Nephron progenitor cell (in vitro differentiated cells): ENCODE measurements at regions not wholly inside any gene's neighbourhood (a gene's known extent, or its start where the extent isn't known, plus 50 kb on each side); places are given as distances from the start of the nearest gene placed in this dataset.
A peak's percentile ranks its signal among the peaks of the same experiment; 100 is the strongest.

Experiments used
- DNase-seq: peaks from one replicate; pipeline ENCODE4 v3.0.0; 2021
- H3K27ac Mint-ChIP-seq: 2 replicates; pipeline ENCODE4 v1.8.0; 2021; ENCODE audit warnings: mild to moderate bottlenecking, moderate library complexity, mixed read lengths
- H3K27me3 Mint-ChIP-seq: 2 replicates; pipeline ENCODE4 v1.8.0; 2021; ENCODE audit warnings: mild to moderate bottlenecking, low read depth, mixed read lengths; ENCODE audit not compliant: poor library complexity
- H3K36me3 Mint-ChIP-seq: 2 replicates; pipeline ENCODE4 v1.8.0; 2021; ENCODE audit warnings: low read depth, mixed read lengths
- H3K4me1 Mint-ChIP-seq: 2 replicates; pipeline ENCODE4 v1.8.0; 2021; ENCODE audit warnings: mixed read lengths
- H3K4me3 Mint-ChIP-seq: 2 replicates; pipeline ENCODE4 v1.8.0; 2021; ENCODE audit warnings: mild to moderate bottlenecking, moderate library complexity, mixed read lengths
- H3K9me3 Mint-ChIP-seq: 2 replicates; pipeline ENCODE4 v1.8.0; 2021; ENCODE audit warnings: mild to moderate bottlenecking, moderate library complexity, mixed read lengths
- TF ChIP-seq, protein P1 (sequence below): fragments of 200-600 bp; sonication (generic); IDR thresholded peaks from 2 replicates; pipeline ENCODE4 v1.5.0; 2021; ENCODE audit warnings: antibody characterized with exemption

DNA sequence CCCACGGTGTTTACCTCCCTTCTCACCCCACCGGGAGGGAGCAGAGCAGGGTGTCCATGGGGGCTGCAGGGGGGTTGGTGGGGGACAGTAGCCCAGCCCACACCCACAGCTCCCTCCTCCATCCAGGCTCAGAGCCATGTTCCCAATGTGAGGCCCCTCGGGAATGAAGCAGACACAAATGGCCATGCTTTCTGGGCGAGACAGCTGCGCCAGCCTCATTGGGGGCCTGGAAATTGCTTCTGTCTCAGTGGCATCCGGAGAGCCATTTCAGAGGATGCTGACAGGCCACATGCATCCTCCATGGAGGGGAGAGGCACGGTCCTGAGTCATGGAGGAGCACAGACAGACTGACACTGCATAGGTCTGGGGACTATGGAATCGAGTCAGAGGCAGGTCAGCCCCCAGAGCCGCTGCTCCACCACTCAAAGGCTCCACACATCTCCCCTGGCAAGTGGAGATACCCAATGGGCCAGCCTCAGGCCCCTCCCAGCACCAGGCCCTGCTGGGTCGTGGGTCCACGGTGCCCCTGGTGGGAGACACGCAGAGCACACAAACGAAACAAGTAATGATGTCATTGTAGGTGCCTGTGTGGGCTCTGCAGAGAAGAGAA, 59.6 kb upstream of the ENPP7 start:
- Mint-ChIP-seq H3K4me3 (no peak overlapping the region), H3K4me1 (peaks cover 17% of the 10 kb centered on the region), H3K27me3 (peaks cover 59% of the 10 kb centered on the region), H3K9me3 (peaks cover 32% of the 10 kb centered on the region), H3K36me3 (no peaks in the 10 kb centered on the region), H3K27ac (no peak overlapping the region)
- TF ChIP-seq, protein P1, sequence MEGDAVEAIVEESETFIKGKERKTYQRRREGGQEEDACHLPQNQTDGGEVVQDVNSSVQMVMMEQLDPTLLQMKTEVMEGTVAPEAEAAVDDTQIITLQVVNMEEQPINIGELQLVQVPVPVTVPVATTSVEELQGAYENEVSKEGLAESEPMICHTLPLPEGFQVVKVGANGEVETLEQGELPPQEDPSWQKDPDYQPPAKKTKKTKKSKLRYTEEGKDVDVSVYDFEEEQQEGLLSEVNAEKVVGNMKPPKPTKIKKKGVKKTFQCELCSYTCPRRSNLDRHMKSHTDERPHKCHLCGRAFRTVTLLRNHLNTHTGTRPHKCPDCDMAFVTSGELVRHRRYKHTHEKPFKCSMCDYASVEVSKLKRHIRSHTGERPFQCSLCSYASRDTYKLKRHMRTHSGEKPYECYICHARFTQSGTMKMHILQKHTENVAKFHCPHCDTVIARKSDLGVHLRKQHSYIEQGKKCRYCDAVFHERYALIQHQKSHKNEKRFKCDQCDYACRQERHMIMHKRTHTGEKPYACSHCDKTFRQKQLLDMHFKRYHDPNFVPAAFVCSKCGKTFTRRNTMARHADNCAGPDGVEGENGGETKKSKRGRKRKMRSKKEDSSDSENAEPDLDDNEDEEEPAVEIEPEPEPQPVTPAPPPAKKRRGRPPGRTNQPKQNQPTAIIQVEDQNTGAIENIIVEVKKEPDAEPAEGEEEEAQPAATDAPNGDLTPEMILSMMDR, result no peak
- no peak for DNase-seq

GRCh38 chr17:79670537-79671084, 59.8 kb upstream of the RBFOX3 start:
- no peak overlapping the region for H3K4me3 Mint-ChIP-seq
- H3K4me1 Mint-ChIP-seq, result peaks cover 17% of the 10 kb centered on the region
- DNase-seq, result no peak
- peaks cover 55% of the 10 kb centered on the region for H3K27me3 Mint-ChIP-seq
- no peak overlapping the region for H3K27ac Mint-ChIP-seq
- H3K9me3 Mint-ChIP-seq, result peaks cover 32% of the 10 kb centered on the region
- H3K36me3 Mint-ChIP-seq, result no peaks in the 10 kb centered on the region
- TF ChIP-seq, protein P1, result no peak

- TF ChIP-seq, protein P1, result no peak
- Mint-ChIP-seq H3K9me3 (peaks cover 26% of the 10 kb centered on the region), H3K4me1 (peaks cover 22% of the 10 kb centered on the region), H3K4me3 (no peak overlapping the region), H3K27me3 (peaks cover 54% of the 10 kb centered on the region), H3K36me3 (no peaks in the 10 kb centered on the region), H3K27ac (no peak overlapping the region)
- no peak for DNase-seq
Measured at GRCh38 chr17:79669861-79670260, 59.0 kb upstream of the RBFOX3 start.

- TF ChIP-seq, protein P1, result no peak
- peaks cover 50% of the 10 kb centered on the region for H3K27me3 Mint-ChIP-seq
- no peak overlapping the region for H3K4me3 Mint-ChIP-seq
- no peaks in the 10 kb centered on the region for H3K36me3 Mint-ChIP-seq
- H3K27ac Mint-ChIP-seq, result peak overlapping the region; percentile 45
- H3K9me3 Mint-ChIP-seq, result peaks cover 15% of the 10 kb centered on the region
- no peak for DNase-seq
- H3K4me1 Mint-ChIP-seq, result peaks cover 30% of the 10 kb centered on the region
Measured at GRCh38 chr17:79668344-79669250, 57.7 kb upstream of the RBFOX3 start.

DNA sequence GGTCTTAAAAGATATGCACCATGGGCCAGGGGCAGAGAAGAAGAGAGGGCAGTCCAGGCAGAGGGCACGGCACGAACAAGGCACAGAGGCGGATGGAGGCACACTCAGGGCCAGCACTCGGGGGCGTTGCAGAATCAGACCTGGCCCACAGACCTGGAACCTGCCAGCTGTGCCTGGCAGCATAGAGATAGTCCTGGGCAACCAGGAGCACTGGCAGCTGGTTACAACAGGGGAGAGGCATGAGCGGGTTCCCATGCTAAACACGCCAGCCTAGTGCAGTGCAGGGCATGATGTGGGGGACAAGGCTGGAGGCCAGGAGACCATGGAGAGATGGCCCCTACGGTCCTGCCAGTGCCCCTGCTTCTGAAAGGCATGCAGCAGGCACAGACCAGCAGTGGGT, 56.9 kb upstream of the RBFOX3 start:
- Mint-ChIP-seq H3K4me1 (peaks cover 38% of the 10 kb centered on the region), H3K4me3 (no peak overlapping the region), H3K27ac (no peak overlapping the region)

More for the DNA sequence above, 56.9 kb upstream of the RBFOX3 start:
- TF ChIP-seq, protein P1, result no peak
- H3K9me3 Mint-ChIP-seq, result peaks cover 8% of the 10 kb centered on the region
- peaks cover 45% of the 10 kb centered on the region for H3K27me3 Mint-ChIP-seq
- no peak for DNase-seq
- H3K36me3 Mint-ChIP-seq, result no peaks in the 10 kb centered on the region
